ENCODE measurements at regions not wholly inside any gene's neighbourhood (a gene's known extent, or its start where the extent isn't known, plus 50 kb on each side); places are given as distances from the start of the nearest gene placed in this dataset.

DNA sequence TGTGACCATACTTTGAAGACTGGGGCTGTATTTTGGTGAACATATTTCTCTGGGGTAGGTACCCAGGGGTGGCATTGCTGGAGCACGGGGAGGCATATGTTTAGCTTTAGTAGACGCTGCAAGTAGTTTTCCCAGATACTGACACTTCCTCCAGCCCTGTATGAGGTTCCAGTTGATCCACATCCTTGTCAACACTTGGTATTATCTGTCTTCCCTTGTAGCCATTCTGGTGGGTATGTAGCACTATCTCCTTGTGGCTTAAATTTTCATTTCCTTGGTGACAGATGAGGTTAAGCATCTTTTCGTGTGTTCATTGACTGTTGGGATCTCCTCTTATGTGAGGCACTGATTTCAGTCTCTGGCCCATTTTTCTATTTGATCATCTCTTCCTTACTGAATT, 179.1 kb downstream of the PHETA1 start:
- TF ChIP-seq, protein P1, sequence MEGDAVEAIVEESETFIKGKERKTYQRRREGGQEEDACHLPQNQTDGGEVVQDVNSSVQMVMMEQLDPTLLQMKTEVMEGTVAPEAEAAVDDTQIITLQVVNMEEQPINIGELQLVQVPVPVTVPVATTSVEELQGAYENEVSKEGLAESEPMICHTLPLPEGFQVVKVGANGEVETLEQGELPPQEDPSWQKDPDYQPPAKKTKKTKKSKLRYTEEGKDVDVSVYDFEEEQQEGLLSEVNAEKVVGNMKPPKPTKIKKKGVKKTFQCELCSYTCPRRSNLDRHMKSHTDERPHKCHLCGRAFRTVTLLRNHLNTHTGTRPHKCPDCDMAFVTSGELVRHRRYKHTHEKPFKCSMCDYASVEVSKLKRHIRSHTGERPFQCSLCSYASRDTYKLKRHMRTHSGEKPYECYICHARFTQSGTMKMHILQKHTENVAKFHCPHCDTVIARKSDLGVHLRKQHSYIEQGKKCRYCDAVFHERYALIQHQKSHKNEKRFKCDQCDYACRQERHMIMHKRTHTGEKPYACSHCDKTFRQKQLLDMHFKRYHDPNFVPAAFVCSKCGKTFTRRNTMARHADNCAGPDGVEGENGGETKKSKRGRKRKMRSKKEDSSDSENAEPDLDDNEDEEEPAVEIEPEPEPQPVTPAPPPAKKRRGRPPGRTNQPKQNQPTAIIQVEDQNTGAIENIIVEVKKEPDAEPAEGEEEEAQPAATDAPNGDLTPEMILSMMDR (IDR thresholded peaks at IDR 0.05; ENCODE audit: poor library complexity, severe bottlenecking): no peak
- TF ChIP-seq MXI1 (conservative IDR thresholded peaks at IDR 0.05; ENCODE audit: poor library complexity, severe bottlenecking): no peak
- TF ChIP-seq EZH2 (IDR thresholded peaks at IDR 0.05; ENCODE audit: borderline replicate concordance, insufficient read depth, low read length, poor library complexity, severe bottlenecking): no peak
- TF ChIP-seq POLR2AphosphoS5 (IDR thresholded peaks at IDR 0.05): no peak
- no peak for TF ChIP-seq TAF1 (IDR thresholded peaks at IDR 0.05; ENCODE audit: low read depth)
- TF ChIP-seq EP300 (conservative IDR thresholded peaks at IDR 0.05; ENCODE audit: poor library complexity, severe bottlenecking): no peak
- TF ChIP-seq, protein P2, sequence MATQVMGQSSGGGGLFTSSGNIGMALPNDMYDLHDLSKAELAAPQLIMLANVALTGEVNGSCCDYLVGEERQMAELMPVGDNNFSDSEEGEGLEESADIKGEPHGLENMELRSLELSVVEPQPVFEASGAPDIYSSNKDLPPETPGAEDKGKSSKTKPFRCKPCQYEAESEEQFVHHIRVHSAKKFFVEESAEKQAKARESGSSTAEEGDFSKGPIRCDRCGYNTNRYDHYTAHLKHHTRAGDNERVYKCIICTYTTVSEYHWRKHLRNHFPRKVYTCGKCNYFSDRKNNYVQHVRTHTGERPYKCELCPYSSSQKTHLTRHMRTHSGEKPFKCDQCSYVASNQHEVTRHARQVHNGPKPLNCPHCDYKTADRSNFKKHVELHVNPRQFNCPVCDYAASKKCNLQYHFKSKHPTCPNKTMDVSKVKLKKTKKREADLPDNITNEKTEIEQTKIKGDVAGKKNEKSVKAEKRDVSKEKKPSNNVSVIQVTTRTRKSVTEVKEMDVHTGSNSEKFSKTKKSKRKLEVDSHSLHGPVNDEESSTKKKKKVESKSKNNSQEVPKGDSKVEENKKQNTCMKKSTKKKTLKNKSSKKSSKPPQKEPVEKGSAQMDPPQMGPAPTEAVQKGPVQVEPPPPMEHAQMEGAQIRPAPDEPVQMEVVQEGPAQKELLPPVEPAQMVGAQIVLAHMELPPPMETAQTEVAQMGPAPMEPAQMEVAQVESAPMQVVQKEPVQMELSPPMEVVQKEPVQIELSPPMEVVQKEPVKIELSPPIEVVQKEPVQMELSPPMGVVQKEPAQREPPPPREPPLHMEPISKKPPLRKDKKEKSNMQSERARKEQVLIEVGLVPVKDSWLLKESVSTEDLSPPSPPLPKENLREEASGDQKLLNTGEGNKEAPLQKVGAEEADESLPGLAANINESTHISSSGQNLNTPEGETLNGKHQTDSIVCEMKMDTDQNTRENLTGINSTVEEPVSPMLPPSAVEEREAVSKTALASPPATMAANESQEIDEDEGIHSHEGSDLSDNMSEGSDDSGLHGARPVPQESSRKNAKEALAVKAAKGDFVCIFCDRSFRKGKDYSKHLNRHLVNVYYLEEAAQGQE (IDR thresholded peaks at IDR 0.05; ENCODE audit: borderline replicate concordance): no peak
